ENCODE measurements at regions not wholly inside any gene's neighbourhood (a gene's known extent, or its start where the extent isn't known, plus 50 kb on each side); places are given as distances from the start of the nearest gene placed in this dataset.

- no peak for DNase-seq (ENCODE audit: low read depth, low spot score)
- TF ChIP-seq CTCF (IDR thresholded peaks at IDR 0.05; ENCODE audit: insufficient read depth, low read length, missing control alignments) = no peak
- CTCF ChIA-PET = interaction anchor here (1.3 kb wide), 1 partner anchor 21 kb away, joined by 3 read pairs; no protein-coding TSS in a partner anchor
Observed at GRCh38 chr21:35637431-35637830, 422.9 kb downstream of the SETD4 start.

GRCh38 chr21:35635994-35636393, 424.3 kb downstream of the SETD4 start:
- DNase-seq (ENCODE audit: low read depth, low spot score) = no peak
- no peak for TF ChIP-seq CTCF (IDR thresholded peaks at IDR 0.05; ENCODE audit: insufficient read depth, low read length, missing control alignments)
- POLR2A ChIA-PET = no interaction called here
- CTCF ChIA-PET = interaction anchor here (0.8 kb wide), 1 partner anchor 11 kb away, joined by 3 read pairs; no protein-coding TSS in a partner anchor
- no peak overlapping the region for H3K4me3 ChIP-seq (ENCODE audit: low read depth, low read length)

More at GRCh38 chr21:35637431-35637830, 422.9 kb downstream of the SETD4 start:
- POLR2A ChIA-PET = no interaction called here
- no peak overlapping the region for H3K4me3 ChIP-seq (ENCODE audit: low read depth, low read length)

- peak; percentile 77 for DNase-seq (ENCODE audit: low read depth, low spot score)
- TF ChIP-seq CTCF (IDR thresholded peaks at IDR 0.05; ENCODE audit: insufficient read depth, low read length, missing control alignments) = no peak
- ChIA-PET POLR2A (interaction anchor here (0.6 kb wide), 1 partner anchor 221 kb away, joined by 3 read pairs; no protein-coding TSS in a partner anchor), CTCF (no interaction called here)
- H3K4me3 ChIP-seq (ENCODE audit: low read depth, low read length) = no peak overlapping the region
Observed at GRCh38 chr21:35635261-35635660, 425.1 kb downstream of the SETD4 start.

- CTCF ChIA-PET = interaction anchor here (1.6 kb wide), 1 partner anchor 206 kb away, joined by 4 read pairs; no protein-coding TSS in a partner anchor
- POLR2A ChIA-PET = no interaction called here
- no peak for TF ChIP-seq CTCF (IDR thresholded peaks at IDR 0.05; ENCODE audit: insufficient read depth, low read length, missing control alignments)
- DNase-seq (ENCODE audit: low read depth, low spot score) = no peak
- no peak overlapping the region for H3K4me3 ChIP-seq (ENCODE audit: low read depth, low read length)
Observed at GRCh38 chr21:35633501-35633900, 426.8 kb downstream of the SETD4 start.

GRCh38 chr21:35632711-35633110, 427.6 kb downstream of the SETD4 start:
- no peak for TF ChIP-seq CTCF (IDR thresholded peaks at IDR 0.05; ENCODE audit: insufficient read depth, low read length, missing control alignments)
- ChIA-PET POLR2A (no interaction called here), CTCF (interaction anchor here (1.2 to 1.6 kb wide), 2 partner anchors 16 to 207 kb away, joined by 3 to 4 read pairs; no protein-coding TSS in a partner anchor)
- DNase-seq (ENCODE audit: low read depth, low spot score) = no peak
- no peak overlapping the region for H3K4me3 ChIP-seq (ENCODE audit: low read depth, low read length)

- CTCF ChIA-PET = interaction anchor here (2.0 kb wide), 1 partner anchor 12 kb away, joined by 7 read pairs; no protein-coding TSS in a partner anchor
- H3K4me3 ChIP-seq (ENCODE audit: low read depth, low read length) = no peak overlapping the region
- no peak for TF ChIP-seq CTCF (IDR thresholded peaks at IDR 0.05; ENCODE audit: insufficient read depth, low read length, missing control alignments)
- DNase-seq (ENCODE audit: low read depth, low spot score) = no peak
- POLR2A ChIA-PET = interaction anchor here (1.4 kb wide), 1 partner anchor 740 kb away, joined by 4 read pairs; no protein-coding TSS in a partner anchor
Observed at GRCh38 chr21:35628316-35628715, 432.0 kb downstream of the SETD4 start.

Data from AG04449 (cell line).